ENCODE measurements at regions not wholly inside any gene's neighbourhood (a gene's known extent, or its start where the extent isn't known, plus 50 kb on each side); places are given as distances from the start of the nearest gene placed in this dataset.
"Not testable (repeated sequence)": the region's sequence is repeated elsewhere in the genome, so short reads cannot be mapped to it uniquely, and the experiment has no call there.

DNA sequence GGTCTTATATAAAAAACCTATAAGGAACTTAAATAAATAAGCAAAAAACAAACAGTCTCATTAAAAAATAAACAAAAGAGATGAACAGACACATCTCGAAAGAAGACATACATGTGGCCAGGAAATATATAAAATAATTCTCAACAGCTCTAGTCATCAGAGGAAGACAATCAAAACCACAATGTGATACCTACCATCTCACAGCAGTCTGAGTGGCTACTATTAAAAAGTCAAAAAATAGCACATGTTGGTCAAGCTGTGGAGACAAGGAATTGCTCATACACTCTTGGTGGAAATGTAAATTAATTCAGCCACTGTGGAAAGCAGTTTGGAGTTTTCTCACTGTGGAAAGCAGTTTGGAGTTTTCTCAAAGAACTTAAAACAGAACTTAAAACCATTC lies 100.3 kb upstream of the ADAMTS5 start:
- no peak for DNase-seq (ENCODE audit: low spot score)

DNA sequence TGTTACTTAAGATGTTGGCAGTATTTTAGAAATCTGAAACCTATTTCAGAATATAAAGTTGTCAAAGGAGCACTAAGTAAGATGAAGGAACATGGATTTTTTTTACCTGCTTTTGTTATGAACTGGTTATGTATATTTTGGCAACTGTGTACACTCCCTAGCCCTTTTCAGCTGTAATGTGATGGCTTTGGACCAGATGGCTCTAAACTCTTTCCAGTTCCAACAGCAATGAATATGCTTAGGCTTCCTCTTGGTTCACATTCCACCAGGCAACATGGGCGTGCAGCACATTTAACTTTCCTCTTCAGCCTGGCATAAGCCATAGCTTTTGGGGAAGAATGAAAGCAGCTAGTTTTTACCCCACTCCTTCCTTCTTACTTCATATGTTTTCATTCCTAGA lies 95.6 kb upstream of the ADAMTS5 start:
- no peak for DNase-seq (ENCODE audit: low spot score)

DNA sequence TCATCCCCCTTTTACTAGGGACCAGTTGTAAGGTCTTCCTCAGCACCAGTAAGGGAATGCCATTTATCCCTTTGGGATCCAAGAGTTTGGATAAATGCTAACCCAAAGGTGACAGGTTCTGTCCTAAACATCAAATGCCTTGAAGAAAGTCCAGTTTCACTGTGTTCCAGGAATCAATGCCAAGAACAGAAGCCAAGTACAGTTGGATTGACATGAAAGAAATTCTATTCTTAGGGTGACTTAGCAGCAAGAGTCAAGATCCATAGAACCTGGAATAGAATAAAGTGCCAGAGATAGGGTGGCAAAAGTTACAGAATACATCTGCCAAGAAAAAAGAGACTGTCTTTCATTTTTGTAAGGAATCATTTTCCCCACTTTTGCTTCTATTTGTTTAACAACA lies 94.9 kb upstream of the ADAMTS5 start:
- DNase-seq (ENCODE audit: low spot score): no peak

DNA sequence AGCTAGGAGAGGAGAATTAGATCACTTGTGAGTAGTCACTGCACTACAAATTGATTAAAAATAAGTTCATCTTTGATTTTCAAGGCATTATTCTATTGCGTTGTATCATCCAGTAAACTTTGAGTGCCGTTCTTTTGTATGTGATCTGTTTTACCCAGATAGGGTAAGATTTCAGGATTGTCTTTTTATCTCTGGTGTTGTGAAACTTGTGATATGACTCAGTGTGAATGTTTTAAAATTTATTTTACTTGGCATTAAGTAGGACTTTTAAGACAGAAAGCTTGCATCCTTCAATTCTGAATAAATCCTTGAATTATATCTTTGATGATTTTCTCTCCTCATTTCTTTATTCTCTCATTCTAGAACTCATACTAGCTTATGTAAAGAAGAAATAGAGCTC lies 93.3 kb upstream of the ADAMTS5 start:
- no peak for DNase-seq (ENCODE audit: low spot score)

DNA sequence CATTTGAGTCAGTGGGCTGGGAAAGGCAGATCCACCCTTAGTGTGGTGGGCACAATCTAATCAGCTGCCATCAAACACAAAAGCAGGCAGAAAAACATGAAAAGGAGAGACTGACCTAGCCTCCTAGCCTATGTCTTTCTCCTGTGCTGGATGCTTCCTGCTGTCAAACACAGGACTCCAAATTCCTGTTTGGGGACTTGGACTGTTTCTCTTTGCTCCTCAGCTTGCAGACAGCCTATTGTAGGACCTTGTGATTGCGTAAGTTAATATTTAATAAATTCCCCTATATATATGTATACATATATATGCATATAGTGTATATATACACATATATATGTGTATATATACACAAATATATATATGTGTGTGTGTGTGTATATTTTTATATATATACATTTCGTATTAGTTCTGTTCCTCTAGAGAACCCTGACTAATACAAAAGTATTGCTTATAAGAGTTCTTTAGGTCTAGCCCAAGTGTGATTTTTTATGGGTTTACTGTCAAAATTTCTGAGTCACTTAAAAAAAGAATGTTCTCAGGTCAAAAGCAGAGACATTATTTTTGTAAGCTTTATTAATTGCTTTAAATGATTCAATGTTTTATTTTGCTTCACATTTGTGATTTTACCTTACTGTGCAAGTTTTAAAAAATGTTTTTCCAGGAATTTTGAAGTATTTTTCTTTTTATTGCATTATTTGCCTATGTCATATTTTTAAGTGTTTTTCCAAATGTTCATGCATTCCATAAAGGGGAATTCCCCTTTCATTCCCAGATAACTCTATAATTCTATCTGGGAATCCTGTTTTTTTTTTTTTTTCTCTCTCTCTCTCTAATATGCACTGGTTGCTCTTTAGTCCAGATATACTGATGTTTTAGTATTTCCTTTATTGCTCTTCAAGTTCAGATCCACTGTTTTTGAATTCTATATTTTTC lies 92.1 kb upstream of the ADAMTS5 start:
- DNase-seq (ENCODE audit: low spot score): no peak

DNA sequence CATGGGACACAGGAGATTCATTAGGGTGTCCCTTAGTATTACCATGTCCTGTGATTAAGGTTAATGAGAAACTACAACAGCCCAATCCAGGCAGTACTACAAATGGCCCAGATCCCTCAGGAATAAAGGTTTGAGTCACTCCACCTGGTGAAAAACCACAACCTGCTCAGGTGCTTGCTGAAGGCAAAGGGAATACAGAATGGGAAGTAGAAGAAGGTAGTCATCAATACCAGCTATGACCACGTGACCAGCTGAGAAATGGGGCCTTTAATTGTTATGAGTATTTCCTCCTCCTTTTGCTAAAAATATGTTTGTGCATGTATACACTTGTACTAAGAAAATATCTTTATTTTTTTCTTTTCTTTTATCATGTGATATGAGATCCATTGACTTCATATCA lies 91.1 kb upstream of the ADAMTS5 start:
- no peak for DNase-seq (ENCODE audit: low spot score)

DNA sequence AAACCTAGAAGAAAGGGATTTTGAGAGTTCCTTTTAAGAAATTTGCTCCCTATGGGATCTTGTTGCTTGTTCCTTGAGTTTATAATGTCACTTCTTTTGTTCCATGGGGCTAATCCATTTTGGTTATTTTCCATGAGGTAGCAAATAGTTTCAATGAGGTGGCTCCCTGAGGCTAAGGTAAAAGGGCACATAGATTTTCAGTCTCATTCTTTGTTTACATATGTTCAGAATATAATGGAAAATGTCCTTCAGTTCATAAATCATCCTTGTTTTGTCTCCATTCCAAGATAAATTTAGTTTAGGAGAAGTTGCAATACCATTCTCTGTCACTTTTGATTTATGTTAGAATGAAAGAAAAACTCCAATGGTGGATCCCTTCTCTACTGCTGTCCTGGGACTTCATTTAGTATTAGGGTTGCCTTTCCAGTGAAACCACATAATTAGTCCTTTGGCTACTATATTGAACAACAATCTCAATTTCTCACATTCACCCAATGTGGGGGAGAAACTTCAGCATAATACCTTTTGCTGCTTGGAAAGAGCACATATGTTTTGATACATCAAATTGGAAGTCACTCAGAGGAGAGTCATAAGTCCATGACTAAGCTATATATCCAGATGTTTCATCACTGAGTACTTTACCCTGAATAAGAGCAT lies 80.9 kb upstream of the ADAMTS5 start:
- no peak for DNase-seq (ENCODE audit: low spot score)

DNA sequence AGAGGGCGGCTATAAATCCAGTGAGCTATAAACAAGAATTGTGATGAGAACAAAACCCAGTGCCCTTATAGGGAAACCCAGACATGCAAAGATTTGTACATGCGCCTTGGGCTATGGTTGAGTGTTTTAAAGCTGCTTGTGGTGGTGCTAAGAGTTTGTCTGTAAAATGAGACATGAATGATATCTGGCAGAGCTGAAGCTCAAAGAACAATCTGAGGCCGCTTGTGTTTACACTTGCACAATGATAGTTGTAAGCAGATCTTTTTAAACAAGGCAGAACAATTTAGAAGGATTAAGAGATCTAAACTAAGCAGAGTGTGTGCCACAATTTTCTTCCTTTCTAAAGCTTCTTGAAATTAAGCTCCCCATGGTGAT lies 80.4 kb upstream of the ADAMTS5 start:
- no peak for DNase-seq (ENCODE audit: low spot score)

DNA sequence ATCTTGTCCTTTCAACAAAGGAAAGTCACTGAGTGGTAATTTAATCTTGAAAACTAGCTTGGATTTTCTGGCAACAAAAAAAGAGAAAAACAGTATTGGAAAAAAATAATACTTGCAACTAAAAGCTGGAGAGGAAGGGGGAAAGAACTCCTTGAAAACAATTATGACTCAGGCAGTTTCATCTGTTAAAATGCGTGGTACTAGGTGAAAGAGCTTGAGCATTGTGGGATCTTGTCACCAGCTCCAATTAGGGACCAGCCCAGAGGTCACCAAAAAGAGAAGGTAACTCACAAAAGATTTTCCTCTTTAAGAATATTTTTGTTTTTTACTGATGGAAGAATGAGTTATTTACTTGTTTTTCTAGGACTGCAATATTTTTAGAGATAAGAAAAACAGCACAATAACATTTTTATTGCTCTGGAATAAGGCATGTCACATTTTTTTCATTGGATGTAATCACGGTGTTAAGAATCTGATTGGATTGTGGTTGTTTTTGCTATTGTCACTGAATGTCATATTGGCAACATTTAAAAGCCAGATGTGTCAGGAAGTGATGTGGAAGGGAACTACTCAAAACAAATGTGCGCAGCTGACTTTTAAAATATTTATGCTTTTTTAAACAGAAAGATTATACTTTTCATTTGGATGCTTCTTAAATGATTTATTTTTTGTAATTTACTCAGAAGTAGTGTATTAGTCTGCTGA lies 78.5 kb upstream of the ADAMTS5 start:
- no peak for DNase-seq (ENCODE audit: low spot score)

DNA sequence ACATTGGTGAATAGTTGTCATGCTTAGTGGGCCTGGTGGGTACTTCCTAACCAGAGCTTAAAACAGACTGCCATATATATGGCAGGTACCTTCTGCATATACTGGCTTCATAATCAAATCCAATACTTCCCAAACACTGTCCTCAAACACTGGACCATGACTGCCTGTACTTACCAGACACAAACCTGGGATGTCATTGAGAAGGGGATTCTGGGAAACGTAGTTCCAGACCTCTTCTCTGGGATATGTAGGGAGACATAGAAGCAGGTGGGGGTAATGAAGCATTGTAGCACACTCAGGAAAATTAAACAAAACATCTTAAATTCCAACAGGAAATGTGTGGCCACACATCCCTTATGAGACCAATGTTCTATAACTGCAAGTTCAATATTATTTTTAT lies 76.5 kb upstream of the ADAMTS5 start:
- no peak for DNase-seq (ENCODE audit: low spot score)

DNA sequence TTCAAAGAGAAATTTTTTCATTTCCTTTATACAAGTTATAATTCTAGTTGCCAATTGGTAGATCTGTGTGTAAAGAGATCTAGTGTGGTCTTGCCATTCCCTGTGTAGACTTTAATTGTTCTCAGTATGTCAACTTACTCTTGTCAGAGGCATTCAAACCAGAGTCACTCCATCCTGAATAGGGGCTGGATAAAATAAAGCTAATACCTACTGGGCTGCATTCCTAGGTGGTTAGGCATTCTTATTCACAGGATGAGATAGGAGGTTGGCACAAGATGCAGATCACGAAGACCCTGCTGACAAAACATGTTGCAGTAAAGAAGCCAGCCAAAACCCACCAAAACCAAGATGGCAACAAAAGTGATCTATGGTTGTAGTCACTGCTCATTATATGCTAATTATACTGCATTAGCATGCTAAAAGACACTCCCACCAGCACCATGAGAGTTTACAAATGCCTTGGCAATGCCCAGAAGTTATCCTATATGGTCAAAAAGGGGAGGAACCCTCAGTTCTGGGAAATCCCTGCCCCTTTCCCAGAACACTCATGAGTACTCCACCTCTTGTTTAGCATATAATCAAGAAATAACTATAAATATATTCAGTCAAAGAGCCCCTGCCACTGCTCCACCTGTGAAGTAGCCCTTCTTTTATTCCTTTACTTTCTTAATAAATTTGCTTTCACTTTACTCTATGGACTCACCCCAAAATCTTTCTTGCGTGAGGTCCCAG lies 74.0 kb upstream of the ADAMTS5 start:
- no peak for DNase-seq (ENCODE audit: low spot score)

DNA sequence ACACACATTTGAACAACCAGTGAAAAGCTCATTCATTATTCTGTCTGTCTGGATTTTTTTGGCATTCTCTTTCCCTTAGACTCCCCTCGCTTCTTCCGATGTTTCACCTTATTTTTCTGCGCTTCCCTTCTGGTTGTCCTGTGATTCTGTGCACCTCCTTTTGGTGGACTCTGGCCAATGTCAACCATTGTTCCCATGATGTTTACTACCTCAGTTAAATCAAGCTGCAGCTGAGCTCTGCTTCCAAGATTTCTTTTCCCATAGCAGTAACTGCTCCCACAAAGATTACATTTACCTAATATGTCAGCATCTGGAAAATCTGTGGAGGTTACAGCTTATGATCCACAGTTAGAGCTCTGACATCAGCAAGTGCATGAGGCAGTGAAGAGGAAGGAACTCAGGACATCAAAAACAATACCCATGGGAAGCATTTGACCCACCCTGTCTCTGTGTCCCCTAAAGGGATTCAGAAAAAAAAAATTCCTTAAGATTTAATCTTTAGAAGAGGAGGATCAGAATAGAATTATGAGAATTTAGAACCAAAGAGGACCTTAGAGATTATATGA lies 69.9 kb upstream of the ADAMTS5 start:
- no peak for DNase-seq (ENCODE audit: low spot score)

DNA sequence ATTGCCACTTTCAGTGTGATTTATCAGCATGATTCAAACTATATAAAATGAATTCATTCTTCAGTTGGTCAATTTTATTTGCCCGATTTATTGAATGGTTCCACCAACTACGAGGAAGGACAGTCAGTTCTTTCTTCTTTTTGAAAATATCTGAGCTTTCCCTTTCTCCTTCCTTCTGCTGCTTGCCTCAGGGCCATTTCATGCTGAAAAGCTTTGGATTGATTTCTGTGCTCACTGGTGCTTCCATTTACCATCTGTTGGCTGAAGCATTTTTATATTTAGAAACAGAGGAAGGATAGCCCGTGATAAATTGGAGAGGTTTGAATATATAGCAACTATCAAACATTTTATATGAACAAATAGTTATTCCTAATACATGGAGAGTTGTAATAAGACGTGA lies 68.9 kb upstream of the ADAMTS5 start:
- DNase-seq (ENCODE audit: low spot score): peak; percentile 2

DNA sequence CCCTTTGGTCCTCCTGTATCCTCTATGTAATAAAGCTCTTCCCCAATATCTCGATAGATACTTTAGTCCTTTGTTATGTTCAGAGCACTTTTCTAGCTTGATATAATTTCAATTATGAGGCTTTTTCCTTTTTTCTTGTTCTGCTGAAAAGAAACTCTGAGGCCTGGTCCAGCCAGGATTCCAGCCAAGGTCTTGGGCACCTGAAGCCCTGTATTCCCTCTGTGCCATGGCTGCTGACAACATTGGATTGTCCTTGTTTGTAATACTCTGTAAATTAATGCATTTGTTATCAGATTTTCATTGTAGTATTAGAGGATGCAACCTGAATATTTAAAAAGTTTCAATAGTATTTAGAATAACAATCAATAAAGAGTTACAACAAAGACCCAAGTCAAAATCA lies 67.9 kb upstream of the ADAMTS5 start:
- DNase-seq (ENCODE audit: low spot score): no peak

DNA sequence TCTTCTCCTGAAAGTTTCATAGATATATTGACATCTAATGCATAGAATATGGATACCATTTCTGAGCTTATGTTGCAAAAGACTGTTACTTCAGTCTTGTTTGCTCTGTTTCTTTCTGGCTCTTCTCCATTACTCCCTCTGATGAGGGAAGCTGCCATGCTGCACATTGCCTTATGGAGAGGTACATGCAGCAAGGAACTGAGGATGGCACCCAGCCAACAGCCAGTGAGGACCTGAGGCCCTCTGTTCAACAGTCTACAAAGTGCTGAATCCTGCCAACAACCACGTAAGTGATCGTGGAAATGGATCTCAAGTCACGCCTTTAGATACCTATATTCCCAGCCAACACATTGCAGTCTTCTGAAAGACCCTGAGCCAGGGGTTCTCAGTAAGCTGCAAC lies 66.6 kb upstream of the ADAMTS5 start:
- DNase-seq (ENCODE audit: low spot score): no peak

DNA sequence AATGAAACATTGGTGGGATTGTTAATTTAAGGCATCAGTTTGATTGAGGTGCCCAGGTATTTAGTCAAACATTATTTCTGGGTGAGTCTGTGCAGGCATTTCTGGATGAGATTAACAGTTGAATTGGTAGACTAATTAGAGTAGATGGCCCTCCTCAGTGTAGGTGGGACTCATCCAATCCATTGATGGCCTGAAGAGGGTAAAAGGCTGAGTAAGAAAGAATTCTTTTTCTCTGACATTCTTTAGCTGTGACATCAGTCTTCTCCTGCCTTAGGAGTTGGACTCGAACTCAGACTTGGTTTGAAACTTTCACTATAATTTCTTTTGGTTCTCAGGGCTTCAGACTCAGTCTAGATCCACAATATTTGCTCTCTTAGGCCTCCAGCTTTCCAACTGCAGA lies 59.6 kb upstream of the ADAMTS5 start:
- DNase-seq (ENCODE audit: low spot score): no peak

DNA sequence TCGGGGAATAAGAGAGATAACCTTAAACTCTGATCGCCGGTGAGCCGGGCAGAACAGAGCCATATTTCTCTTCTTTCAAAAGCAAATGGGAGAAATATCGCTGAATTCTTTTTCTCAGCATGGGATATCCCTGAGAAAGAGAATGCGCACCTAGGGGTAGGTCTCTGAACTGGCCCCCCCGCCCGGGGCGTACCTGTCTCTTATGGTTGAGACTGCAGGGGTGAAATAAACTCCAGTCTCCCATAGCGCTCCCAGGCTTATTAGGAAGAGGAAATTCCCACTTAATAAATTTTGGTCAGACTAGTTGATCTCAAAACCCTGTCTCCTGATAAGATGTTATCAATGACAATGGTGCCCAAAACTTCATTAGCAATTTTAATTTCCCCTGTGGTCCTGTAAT lies 58.8 kb upstream of the ADAMTS5 start:
- not testable (repeated sequence) for DNase-seq (ENCODE audit: low spot score)

DNA sequence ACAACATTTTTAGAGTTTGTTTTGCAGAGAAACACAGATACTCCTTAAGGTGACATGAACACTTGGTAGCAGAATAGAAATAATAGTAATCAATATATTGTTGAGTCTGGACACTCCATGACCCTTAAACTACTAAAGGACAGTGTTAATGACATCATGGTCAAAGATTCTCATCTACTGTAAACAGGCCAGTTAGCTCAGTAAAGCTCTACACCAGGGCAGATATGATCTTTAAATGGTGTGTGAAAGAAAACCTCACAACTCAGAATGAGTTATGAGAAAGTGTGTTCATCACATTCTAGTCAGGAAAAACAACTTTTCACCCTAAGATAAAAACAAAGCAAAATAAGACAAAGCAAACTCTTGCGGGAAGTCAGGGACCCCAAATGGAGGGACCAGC lies 58.1 kb upstream of the ADAMTS5 start:
- DNase-seq (ENCODE audit: low spot score): no peak

DNA sequence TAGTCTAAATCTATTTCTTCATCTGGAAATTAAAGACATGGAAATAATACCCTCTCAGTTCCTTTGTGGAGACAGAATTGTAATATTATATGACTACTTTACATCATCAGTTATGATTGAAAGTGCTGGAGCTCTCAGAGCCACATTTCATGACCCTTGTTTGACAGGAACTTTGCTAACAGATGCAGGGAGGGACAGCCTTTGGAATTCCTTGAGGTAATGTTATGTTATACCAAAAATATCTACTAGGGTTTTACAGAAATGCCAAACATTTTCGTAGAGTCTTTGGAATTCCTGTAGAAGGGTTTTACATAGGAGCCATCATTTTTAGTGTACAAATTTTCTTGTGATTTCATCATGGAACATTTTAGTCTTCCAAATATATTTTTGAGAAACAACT lies 57.4 kb upstream of the ADAMTS5 start:
- DNase-seq (ENCODE audit: low spot score): no peak

DNA sequence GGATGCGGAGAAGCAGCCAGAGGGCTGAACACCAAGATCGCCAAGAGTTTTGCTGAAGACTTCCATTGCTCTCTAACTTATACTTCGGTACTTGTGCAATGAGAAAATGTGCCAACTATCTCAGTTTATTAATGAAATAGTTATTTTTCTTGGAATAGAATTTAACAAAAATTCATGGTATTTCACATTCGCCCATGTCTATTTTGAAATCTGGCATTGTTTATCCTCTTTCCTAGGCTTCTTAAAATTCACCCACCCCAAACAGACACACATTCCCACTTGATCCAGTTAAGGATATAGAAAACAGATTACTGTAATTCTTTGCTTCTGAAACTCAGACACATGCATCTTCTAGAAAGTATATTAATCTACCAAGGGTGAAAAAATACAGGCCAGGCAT lies 56.3 kb upstream of the ADAMTS5 start:
- no peak for DNase-seq (ENCODE audit: low spot score)

DNA sequence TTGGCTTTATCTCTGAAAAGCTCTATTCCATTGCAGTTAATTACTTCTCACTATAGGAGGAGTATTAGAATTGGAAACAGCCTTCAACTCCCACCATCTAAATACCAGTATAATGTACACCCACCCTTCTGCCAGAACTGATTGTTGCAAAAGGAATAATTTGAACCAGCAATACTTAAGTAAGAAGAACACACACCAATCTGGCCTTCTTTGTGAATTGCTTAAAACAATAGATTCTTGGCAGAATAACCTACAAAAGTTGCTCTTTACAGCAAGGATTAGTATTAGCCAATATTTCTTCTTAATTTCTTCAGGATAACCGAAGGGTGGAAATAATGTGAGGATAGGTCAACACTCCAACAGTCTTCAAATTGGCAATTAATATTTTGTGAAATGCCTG lies 54.9 kb upstream of the ADAMTS5 start:
- DNase-seq (ENCODE audit: low spot score): no peak

DNA sequence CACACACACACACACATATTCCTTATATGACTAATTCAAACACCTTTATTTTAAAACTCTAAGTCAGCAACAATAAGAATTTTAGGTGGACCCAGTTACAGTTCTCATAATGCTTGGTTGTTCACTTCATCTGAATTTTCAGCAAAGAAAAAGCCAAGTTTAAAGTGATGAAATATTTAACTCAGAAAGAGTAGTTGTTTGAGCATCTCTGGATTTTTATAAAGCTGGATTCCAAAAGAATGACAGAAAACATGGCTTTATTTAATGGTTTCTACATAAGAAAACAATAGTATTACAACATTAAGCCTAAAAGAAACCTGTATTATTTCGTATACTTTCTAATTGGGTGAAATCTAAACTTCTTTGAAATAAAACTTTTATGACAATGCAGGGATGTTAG lies 54.2 kb upstream of the ADAMTS5 start:
- DNase-seq (ENCODE audit: low spot score): no peak

Measured in COLO829 (cell line).